ENCODE measurements at regions not wholly inside any gene's neighbourhood (a gene's known extent, or its start where the extent isn't known, plus 50 kb on each side); places are given as distances from the start of the nearest gene placed in this dataset.
"Not testable (repeated sequence)": the region's sequence is repeated elsewhere in the genome, so short reads cannot be mapped to it uniquely, and the experiment has no call there.

DNA sequence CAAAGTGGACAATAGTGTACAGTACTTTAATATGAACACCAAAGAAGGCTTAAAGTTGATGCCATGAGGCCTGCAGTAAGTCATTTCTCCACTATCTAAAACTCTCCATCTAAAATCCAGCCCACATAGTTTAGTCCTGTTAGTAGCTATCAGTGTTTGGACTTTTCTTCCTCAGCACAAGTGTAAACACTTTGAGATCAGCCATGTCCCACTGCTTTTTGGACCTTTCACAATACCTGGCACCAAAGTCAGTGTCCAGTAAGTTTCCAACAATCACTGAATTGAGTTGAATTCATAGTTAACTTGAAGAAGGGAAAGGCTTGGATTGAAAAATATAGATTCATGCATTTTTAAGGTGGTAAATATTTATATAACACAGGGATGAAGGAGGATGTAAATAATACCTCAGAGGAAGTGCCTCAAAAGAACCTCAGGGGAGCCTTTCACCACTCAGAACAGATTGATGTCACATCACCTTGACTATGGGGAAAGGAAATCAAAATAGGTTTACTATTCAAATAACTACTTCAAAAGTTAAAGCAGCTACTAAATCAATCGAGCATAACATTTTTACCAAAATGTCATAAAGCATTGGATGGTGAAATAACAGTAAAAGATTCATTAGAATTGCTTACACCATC lies 76.7 kb downstream of the FTHL17 start:
- Mint-ChIP-seq H3K36me3 (ENCODE audit: low read depth) (no peaks in the 10 kb centered on the region), H3K9me3 (no peaks in the 10 kb centered on the region), H3K4me3 (no peak overlapping the region), H3K4me1 (no peaks in the 10 kb centered on the region), H3K27me3 (no peaks in the 10 kb centered on the region), H3K27ac (no peak overlapping the region)
- TF ChIP-seq, protein P1, sequence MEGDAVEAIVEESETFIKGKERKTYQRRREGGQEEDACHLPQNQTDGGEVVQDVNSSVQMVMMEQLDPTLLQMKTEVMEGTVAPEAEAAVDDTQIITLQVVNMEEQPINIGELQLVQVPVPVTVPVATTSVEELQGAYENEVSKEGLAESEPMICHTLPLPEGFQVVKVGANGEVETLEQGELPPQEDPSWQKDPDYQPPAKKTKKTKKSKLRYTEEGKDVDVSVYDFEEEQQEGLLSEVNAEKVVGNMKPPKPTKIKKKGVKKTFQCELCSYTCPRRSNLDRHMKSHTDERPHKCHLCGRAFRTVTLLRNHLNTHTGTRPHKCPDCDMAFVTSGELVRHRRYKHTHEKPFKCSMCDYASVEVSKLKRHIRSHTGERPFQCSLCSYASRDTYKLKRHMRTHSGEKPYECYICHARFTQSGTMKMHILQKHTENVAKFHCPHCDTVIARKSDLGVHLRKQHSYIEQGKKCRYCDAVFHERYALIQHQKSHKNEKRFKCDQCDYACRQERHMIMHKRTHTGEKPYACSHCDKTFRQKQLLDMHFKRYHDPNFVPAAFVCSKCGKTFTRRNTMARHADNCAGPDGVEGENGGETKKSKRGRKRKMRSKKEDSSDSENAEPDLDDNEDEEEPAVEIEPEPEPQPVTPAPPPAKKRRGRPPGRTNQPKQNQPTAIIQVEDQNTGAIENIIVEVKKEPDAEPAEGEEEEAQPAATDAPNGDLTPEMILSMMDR (IDR thresholded peaks at IDR 0.05) = no peak
- DNase-seq (no peak), ATAC-seq (ENCODE audit: low read depth) (no peak)
- ChIA-PET CTCF (no interaction called here), POLR2A (no interaction called here)
- intact Hi-C loops (cut with micrococcal nuclease) = no loop called here

DNA sequence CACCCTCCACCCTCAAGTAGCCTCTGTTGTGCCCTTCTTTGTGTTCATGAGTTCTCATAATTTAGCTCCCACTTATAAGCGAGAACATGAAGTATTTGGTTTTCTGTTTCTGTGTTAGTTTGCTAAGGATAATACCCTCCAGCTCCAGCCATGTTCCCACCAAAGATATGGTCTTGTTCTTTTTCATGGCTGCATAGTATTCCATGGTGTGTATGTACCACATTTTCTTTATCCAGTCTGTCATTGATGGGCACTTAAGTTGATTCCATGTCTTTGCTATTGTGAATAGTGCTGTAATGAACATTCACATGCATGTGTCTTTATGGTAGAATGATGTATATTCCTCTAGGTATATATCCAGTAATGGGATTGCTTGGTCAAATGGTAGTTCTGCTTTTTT lies 77.8 kb downstream of the FTHL17 start:
- intact Hi-C loops (cut with micrococcal nuclease); CTCF ChIA-PET; H3K36me3 Mint-ChIP-seq (ENCODE audit: low read depth); H3K27ac Mint-ChIP-seq; ATAC-seq (ENCODE audit: low read depth); H3K9me3 Mint-ChIP-seq; DNase-seq; H3K27me3 Mint-ChIP-seq; H3K4me1 Mint-ChIP-seq; H3K4me3 Mint-ChIP-seq; POLR2A ChIA-PET: not testable (repeated sequence)

DNA sequence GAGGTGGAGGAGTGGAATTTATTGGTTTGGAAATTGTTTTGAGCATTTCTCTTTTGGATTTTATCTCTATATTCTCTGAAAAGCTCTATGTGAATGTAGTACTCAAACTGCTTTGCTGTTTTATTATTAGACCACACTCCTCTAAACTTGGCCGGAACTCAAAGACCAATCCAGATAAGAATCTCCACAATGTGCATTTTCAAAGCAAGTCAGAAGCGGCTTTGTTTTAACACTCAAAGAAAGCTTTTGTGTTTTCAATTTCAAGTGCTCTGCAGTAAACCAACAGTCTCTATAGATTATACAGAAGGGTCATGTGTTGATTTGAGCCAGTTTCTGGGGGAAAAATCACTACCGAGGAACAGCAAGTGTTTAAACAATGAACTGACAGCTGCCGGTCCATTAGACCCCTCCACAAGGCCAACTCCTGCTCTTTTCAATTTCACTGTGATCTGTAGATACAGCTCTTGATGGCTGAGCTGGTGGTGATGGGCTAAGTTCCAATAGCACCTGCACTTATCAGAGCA lies 79.4 kb downstream of the FTHL17 start:
- ChIA-PET POLR2A (no interaction called here), CTCF (no interaction called here)
- no peaks in the 10 kb centered on the region for H3K27me3 Mint-ChIP-seq
- DNase-seq = no peak
- TF ChIP-seq, protein P1 (IDR thresholded peaks at IDR 0.05) = no peak
- no peaks in the 10 kb centered on the region for H3K4me1 Mint-ChIP-seq
- no peak overlapping the region for H3K4me3 Mint-ChIP-seq
- no peaks in the 10 kb centered on the region for H3K9me3 Mint-ChIP-seq
- H3K27ac Mint-ChIP-seq = no peak overlapping the region
- intact Hi-C loops (cut with micrococcal nuclease) = no loop called here
- ATAC-seq (ENCODE audit: low read depth) = no peak
- no peaks in the 10 kb centered on the region for H3K36me3 Mint-ChIP-seq (ENCODE audit: low read depth)

DNA sequence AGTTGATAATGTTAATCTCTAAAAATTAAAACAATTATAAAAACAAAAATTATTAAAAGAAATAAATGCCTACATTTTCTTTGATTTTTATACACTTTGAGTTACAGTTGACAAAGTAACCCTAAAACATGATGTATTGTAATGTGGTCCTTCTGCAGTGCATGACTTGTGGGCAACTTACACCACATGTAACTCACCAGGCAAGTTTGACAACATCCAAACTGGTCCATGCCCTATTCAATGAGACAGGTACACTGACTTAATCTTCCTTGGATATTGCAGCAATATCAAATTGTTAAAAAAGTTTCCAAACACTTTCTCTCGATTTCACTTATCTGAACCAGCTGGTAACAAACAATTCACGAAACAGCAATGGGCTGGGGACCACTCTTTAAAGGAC lies 81.5 kb downstream of the FTHL17 start:
- H3K9me3 Mint-ChIP-seq = no peaks in the 10 kb centered on the region
- ATAC-seq (ENCODE audit: low read depth) (no peak), DNase-seq (no peak)
- TF ChIP-seq, protein P1 (IDR thresholded peaks at IDR 0.05) = no peak
- H3K4me3 Mint-ChIP-seq = no peak overlapping the region
- no peaks in the 10 kb centered on the region for H3K4me1 Mint-ChIP-seq
- H3K27me3 Mint-ChIP-seq = no peaks in the 10 kb centered on the region
- H3K36me3 Mint-ChIP-seq (ENCODE audit: low read depth) = no peaks in the 10 kb centered on the region
- POLR2A ChIA-PET = no interaction called here
- intact Hi-C loops (cut with micrococcal nuclease) = no loop called here
- CTCF ChIA-PET = no interaction called here
- no peak overlapping the region for H3K27ac Mint-ChIP-seq

DNA sequence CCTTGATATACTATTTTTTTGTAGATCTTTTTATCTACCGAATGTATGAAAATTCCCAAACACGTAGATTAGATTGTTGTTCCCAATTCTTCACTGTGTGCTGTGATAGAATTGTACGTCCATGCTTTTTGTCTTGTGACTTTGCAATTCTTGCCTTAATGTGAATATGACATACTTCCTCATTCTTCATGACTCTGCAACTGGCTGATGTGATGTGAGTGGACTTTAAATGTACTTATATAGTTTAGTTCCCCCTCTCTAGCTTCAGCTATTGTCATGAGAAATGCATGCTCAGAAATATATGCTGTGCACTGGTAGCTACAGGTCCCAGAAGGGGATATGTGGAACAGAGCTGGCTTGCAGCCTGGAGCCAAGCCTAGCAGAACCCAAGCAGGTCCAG lies 89.4 kb downstream of the FTHL17 start:
- ATAC-seq (ENCODE audit: low read depth) (no peak), DNase-seq (no peak)
- intact Hi-C loops (cut with micrococcal nuclease) = no loop called here
- POLR2A ChIA-PET = no interaction called here
- H3K27ac Mint-ChIP-seq = no peak overlapping the region
- TF ChIP-seq, protein P1 (IDR thresholded peaks at IDR 0.05) = no peak
- peaks cover 6% of the 10 kb centered on the region for H3K27me3 Mint-ChIP-seq
- H3K36me3 Mint-ChIP-seq (ENCODE audit: low read depth) = no peaks in the 10 kb centered on the region
- CTCF ChIA-PET = no interaction called here
- no peak overlapping the region for H3K4me3 Mint-ChIP-seq
- no peaks in the 10 kb centered on the region for H3K9me3 Mint-ChIP-seq
- H3K4me1 Mint-ChIP-seq = no peaks in the 10 kb centered on the region

DNA sequence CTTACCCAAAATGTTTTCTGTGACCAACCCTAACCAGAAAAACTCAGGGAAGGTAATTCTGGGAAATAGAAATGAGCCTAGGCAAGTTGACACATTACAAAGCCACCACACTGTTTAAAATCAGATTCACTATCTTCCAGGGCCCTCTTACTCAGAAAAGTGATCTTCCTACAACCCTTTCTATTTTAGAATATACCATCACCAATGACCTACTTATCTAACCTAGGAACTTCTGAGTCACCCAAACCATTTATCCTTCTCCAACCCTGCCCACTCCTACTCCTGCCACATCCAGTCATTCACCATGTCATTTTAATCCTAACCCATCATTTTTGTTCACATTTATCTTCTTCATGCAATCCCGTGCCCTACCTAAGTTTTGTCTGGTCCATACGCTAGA lies 89.9 kb downstream of the FTHL17 start:
- ChIA-PET POLR2A (no interaction called here), CTCF (no interaction called here)
- Mint-ChIP-seq H3K27me3 (peaks cover 6% of the 10 kb centered on the region), H3K4me3 (no peak overlapping the region), H3K4me1 (no peaks in the 10 kb centered on the region), H3K9me3 (no peaks in the 10 kb centered on the region), H3K36me3 (ENCODE audit: low read depth) (no peaks in the 10 kb centered on the region), H3K27ac (no peak overlapping the region)
- TF ChIP-seq, protein P1 (IDR thresholded peaks at IDR 0.05) = no peak
- intact Hi-C loops (cut with micrococcal nuclease) = no loop called here
- ATAC-seq (ENCODE audit: low read depth) (no peak), DNase-seq (no peak)

All from activated B cell treated with CpG ODN at 0.5 μM for 24 hours (primary cell).